ENCODE measurements at regions not wholly inside any gene's neighbourhood (a gene's known extent, or its start where the extent isn't known, plus 50 kb on each side); places are given as distances from the start of the nearest gene placed in this dataset.
"Not testable (repeated sequence)": the region's sequence is repeated elsewhere in the genome, so short reads cannot be mapped to it uniquely, and the experiment has no call there.

DNA sequence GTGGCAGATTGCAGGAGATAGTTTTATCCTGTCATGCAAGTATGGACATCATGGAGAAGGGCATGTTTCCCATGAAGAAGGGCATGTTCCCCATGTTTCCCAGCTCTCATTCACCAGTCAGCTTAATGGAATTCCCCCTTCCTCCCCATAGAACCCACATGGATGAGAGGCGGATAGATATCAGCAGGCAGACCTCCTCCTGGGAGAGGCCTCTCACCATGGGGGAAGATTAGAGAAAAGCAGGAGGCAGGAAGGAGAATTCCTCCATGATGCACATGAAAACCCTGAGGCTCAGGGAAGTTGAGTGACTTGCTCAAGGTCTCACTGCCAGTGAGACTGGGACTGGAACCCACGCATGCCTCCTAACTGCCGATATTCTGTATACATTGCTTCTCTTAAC, 92.9 kb upstream of the FOXN3 start:
- Mint-ChIP-seq H3K4me1 (ENCODE audit: insufficient read depth, unreplicated experiment) (peaks cover 19% of the 10 kb centered on the region), H3K36me3 (ENCODE audit: insufficient read depth, unreplicated experiment) (no peaks in the 10 kb centered on the region), H3K9me3 (ENCODE audit: unreplicated experiment) (no peaks in the 10 kb centered on the region), H3K27me3 (ENCODE audit: insufficient read depth, unreplicated experiment) (no peaks in the 10 kb centered on the region), H3K4me3 (ENCODE audit: unreplicated experiment) (no peak overlapping the region), H3K27ac (ENCODE audit: low read depth, unreplicated experiment) (no peak overlapping the region)
- intact Hi-C loops (cut with micrococcal nuclease): loop anchor here (2.0 to 5.0 kb wide), 2 partner anchors 93 to 107 kb away; partner anchors contain the start of gene FOXN3
- TF ChIP-seq, protein P1, sequence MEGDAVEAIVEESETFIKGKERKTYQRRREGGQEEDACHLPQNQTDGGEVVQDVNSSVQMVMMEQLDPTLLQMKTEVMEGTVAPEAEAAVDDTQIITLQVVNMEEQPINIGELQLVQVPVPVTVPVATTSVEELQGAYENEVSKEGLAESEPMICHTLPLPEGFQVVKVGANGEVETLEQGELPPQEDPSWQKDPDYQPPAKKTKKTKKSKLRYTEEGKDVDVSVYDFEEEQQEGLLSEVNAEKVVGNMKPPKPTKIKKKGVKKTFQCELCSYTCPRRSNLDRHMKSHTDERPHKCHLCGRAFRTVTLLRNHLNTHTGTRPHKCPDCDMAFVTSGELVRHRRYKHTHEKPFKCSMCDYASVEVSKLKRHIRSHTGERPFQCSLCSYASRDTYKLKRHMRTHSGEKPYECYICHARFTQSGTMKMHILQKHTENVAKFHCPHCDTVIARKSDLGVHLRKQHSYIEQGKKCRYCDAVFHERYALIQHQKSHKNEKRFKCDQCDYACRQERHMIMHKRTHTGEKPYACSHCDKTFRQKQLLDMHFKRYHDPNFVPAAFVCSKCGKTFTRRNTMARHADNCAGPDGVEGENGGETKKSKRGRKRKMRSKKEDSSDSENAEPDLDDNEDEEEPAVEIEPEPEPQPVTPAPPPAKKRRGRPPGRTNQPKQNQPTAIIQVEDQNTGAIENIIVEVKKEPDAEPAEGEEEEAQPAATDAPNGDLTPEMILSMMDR (IDR thresholded peaks at IDR 0.05; ENCODE audit: unreplicated experiment): no peak
- DNase-seq (ENCODE audit: unreplicated experiment): no peak
- BruUV-seq (replicated peaks): no TSS peak
- ChIA-PET CTCF (no interaction called here), POLR2A (no interaction called here)

DNA sequence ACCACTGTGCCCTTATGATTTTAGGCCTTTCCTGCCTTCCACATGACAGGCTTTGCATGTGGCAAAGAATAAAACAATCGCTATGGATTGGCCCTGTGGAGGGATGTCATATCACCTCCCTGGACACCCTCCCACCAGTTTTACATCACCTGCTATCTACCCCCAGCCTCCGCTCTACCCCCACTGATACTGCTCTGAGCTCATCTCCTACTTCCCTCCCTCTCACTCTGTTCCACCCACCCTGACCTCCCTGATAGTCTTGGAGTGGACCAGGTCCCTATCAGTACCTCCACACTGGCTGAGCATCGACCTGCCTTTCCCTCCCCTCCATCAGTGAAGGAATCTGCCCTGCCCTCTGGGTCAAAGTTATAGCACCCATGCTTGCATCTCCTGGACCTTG, 91.8 kb upstream of the FOXN3 start:
- Mint-ChIP-seq H3K9me3 (ENCODE audit: unreplicated experiment) (no peaks in the 10 kb centered on the region), H3K27ac (ENCODE audit: low read depth, unreplicated experiment) (no peak overlapping the region), H3K36me3 (ENCODE audit: insufficient read depth, unreplicated experiment) (no peaks in the 10 kb centered on the region), H3K4me1 (ENCODE audit: insufficient read depth, unreplicated experiment) (peaks cover 27% of the 10 kb centered on the region), H3K27me3 (ENCODE audit: insufficient read depth, unreplicated experiment) (no peaks in the 10 kb centered on the region), H3K4me3 (ENCODE audit: unreplicated experiment) (no peak overlapping the region)
- ChIA-PET POLR2A (interaction anchor here (1.0 to 1.7 kb wide), 4 partner anchors 16 to 100 kb away, joined by 5 to 10 read pairs (median 6); no protein-coding TSS in a partner anchor), CTCF (interaction anchor here (0.7 kb wide), 1 partner anchor 93 kb away, joined by 7 read pairs; no protein-coding TSS in a partner anchor)
- no TSS peak for BruUV-seq (replicated peaks)
- TF ChIP-seq, protein P1 (IDR thresholded peaks at IDR 0.05; ENCODE audit: unreplicated experiment): no peak
- intact Hi-C loops (cut with micrococcal nuclease): loop anchor here (2.0 to 5.0 kb wide), 2 partner anchors 92 to 108 kb away; partner anchors contain the start of gene FOXN3
- DNase-seq (ENCODE audit: unreplicated experiment): no peak

DNA sequence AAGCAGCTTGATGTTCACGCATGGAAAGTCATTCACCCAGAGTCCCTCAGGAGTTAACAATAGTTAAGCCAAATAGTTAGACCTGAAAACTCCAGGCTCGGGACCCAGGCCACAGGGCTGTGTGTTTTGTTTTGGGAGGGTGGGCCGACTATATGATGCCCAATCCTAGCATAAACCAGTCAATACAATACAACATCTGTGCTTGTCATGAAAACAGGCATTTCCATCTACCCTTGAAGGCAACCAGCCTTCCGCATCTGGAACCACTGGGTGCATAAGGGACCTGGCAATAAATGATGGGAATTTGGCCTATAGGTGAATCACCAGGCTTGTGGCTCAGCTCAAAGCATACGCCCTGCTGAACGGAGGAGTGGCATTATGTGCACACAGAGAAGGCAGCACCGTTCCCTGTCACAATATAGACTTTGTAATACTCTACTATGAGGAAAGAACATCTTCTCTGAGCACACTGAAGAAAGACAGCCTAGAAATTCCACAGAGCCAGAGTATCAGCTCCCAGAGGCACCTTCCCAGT, 91.0 kb upstream of the FOXN3 start:
- H3K4me3 Mint-ChIP-seq (ENCODE audit: unreplicated experiment): no peak overlapping the region
- no peaks in the 10 kb centered on the region for H3K27me3 Mint-ChIP-seq (ENCODE audit: insufficient read depth, unreplicated experiment)
- DNase-seq (ENCODE audit: unreplicated experiment): peak; percentile 67
- no peaks in the 10 kb centered on the region for H3K9me3 Mint-ChIP-seq (ENCODE audit: unreplicated experiment)
- no TSS peak for BruUV-seq (replicated peaks)
- H3K27ac Mint-ChIP-seq (ENCODE audit: low read depth, unreplicated experiment): peak overlapping the region; percentile 46
- no peaks in the 10 kb centered on the region for H3K36me3 Mint-ChIP-seq (ENCODE audit: insufficient read depth, unreplicated experiment)
- POLR2A ChIA-PET: interaction anchor here (0.6 to 1.7 kb wide), 9 partner anchors 17 to 111 kb away, joined by 3 to 10 read pairs (median 5); no protein-coding TSS in a partner anchor
- peaks cover 27% of the 10 kb centered on the region for H3K4me1 Mint-ChIP-seq (ENCODE audit: insufficient read depth, unreplicated experiment)
- TF ChIP-seq, protein P1 (IDR thresholded peaks at IDR 0.05; ENCODE audit: unreplicated experiment): no peak
- intact Hi-C loops (cut with micrococcal nuclease): loop anchor here (2.0 to 5.0 kb wide), 2 partner anchors 91 to 109 kb away; partner anchors contain the start of gene FOXN3
- CTCF ChIA-PET: interaction anchor here (0.7 kb wide), 1 partner anchor 92 kb away, joined by 7 read pairs; no protein-coding TSS in a partner anchor

DNA sequence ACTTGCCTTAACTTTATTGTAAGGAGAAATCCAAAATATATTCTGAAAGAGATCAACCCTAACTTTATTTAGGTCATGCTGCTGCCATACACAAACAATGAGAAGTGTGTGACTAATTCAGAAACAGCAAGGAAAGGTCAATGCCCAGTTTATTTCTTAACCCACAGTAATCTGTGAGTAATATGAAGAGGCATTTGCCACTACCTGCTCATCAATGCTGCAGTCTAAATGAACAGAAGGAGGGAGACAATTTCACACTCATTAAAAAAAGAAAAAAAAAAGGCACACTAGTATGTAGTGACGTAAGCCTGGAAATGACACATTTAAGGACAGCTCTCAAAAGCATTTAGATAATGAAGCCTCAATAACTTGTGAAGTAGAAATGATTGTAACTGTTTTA, 90.5 kb upstream of the FOXN3 start:
- BruUV-seq (replicated peaks): no TSS peak
- TF ChIP-seq, protein P1 (IDR thresholded peaks at IDR 0.05; ENCODE audit: unreplicated experiment): no peak
- H3K4me1 Mint-ChIP-seq (ENCODE audit: insufficient read depth, unreplicated experiment): peaks cover 27% of the 10 kb centered on the region
- CTCF ChIA-PET: no interaction called here
- peak overlapping the region; percentile 46 for H3K27ac Mint-ChIP-seq (ENCODE audit: low read depth, unreplicated experiment)
- H3K36me3 Mint-ChIP-seq (ENCODE audit: insufficient read depth, unreplicated experiment): no peaks in the 10 kb centered on the region
- POLR2A ChIA-PET: interaction anchor here (0.7 to 1.7 kb wide), 8 partner anchors 23 to 467 kb away, joined by 3 to 10 read pairs (median 4); no protein-coding TSS in a partner anchor
- H3K9me3 Mint-ChIP-seq (ENCODE audit: unreplicated experiment): no peaks in the 10 kb centered on the region
- no peaks in the 10 kb centered on the region for H3K27me3 Mint-ChIP-seq (ENCODE audit: insufficient read depth, unreplicated experiment)
- H3K4me3 Mint-ChIP-seq (ENCODE audit: unreplicated experiment): no peak overlapping the region
- peak; percentile 79 for DNase-seq (ENCODE audit: unreplicated experiment)
- intact Hi-C loops (cut with micrococcal nuclease): loop anchor here (5.0 kb wide), 1 partner anchor 110 kb away; no protein-coding TSS in a partner anchor

DNA sequence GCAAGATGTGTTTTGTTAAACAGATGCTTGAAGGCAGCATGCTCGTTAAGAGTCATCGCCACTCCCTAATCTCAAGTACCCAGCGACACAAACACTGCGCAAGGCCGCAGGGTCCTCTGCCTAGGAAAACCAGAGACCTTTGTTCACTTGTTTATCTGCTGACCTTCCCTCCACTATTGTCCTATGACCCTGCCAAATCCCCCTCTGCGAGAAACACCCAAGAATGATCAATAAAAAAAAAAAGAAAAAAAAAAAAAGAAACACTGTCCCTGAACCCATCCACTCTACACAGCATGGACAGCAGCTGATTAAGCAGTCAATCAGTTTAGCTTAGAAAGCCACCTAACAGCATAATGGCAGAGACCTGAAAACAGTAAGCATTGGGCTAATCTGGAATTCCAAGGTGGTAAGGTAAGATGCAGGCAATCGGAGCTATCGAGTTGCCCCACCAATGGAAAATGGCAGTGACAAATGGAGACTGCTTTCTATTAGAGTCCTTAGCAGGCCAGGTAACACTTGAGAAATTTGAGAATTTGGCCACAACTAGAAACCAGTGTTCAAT, 89.9 kb upstream of the FOXN3 start:
- H3K4me1 Mint-ChIP-seq (ENCODE audit: insufficient read depth, unreplicated experiment): peaks cover 27% of the 10 kb centered on the region
- DNase-seq (ENCODE audit: unreplicated experiment); BruUV-seq (replicated peaks); H3K27me3 Mint-ChIP-seq (ENCODE audit: insufficient read depth, unreplicated experiment); H3K9me3 Mint-ChIP-seq (ENCODE audit: unreplicated experiment); H3K36me3 Mint-ChIP-seq (ENCODE audit: insufficient read depth, unreplicated experiment); CTCF ChIA-PET; H3K4me3 Mint-ChIP-seq (ENCODE audit: unreplicated experiment): not testable (repeated sequence)
- POLR2A ChIA-PET: interaction anchor here (1.1 to 1.7 kb wide), 6 partner anchors 22 to 466 kb away, joined by 3 to 10 read pairs (median 4); no protein-coding TSS in a partner anchor
- intact Hi-C loops (cut with micrococcal nuclease): loop anchor here (5.0 kb wide), 1 partner anchor 110 kb away; no protein-coding TSS in a partner anchor
- H3K27ac Mint-ChIP-seq (ENCODE audit: low read depth, unreplicated experiment): peak overlapping the region; percentile 46
